IMR-90 (cell line): ENCODE measurements at regions not wholly inside any gene's neighbourhood (a gene's known extent, or its start where the extent isn't known, plus 50 kb on each side); places are given as distances from the start of the nearest gene placed in this dataset.

Source experiments
- ATAC-seq: fragments of 200-7000 bp; cut with Tn5 transposase; 2 replicates; pipeline ENCODE4 v1.9.1; 2020; ENCODE audit warnings: low read depth, mild to moderate bottlenecking, moderate library complexity
- BruUV-seq: library from RNA; stranded (reverse); fragments of 400-500 nt; replicated peaks from 2 replicates; lab custom pipeline; 2021; lab: Mats Ljungman, UMichigan
- CTCF ChIA-PET: fragments of 300-600 bp; formaldehyde crosslinking; extraction: SDS; loops from one replicate; lab custom pipeline; 2021; ENCODE audit warnings: antibody characterized with exemption; lab: Yijun Ruan, JAX
- POLR2A ChIA-PET: fragments of 300-600 bp; sonication (Branson Sonifier 250); formaldehyde crosslinking; loops from one replicate; lab custom pipeline; 2022; ENCODE audit warnings: antibody characterized with exemption; ENCODE audit not compliant: unreplicated experiment; lab: Charles Lee
- DNase-seq: peaks from one replicate; pipeline ENCODE4 v3.0.0; 2013
- H2AFZ ChIP-seq: replicated peaks from 2 replicates; pipeline ENCODE3; 2013; ENCODE audit warnings: low read length, mild to moderate bottlenecking; ENCODE audit not compliant: poor library complexity
- H2AK5ac ChIP-seq: 2 replicates; pipeline ENCODE4 v1.6.1; 2013; ENCODE audit warnings: low read depth, low read length, inconsistent platforms
- H2AK9ac ChIP-seq: replicated peaks from 2 replicates; pipeline ENCODE3; 2013; ENCODE audit warnings: mild to moderate bottlenecking, low read depth, low read length, moderate library complexity; ENCODE audit not compliant: poor library complexity
- H2BK120ac ChIP-seq: 2 replicates; pipeline ENCODE4 v1.6.1; 2013; ENCODE audit warnings: low read depth, low read length, inconsistent platforms
- H2BK15ac ChIP-seq: 3 replicates; pipeline ENCODE4 v1.6.1; 2013; ENCODE audit warnings: low read depth, low read length, inconsistent platforms
- H2BK20ac ChIP-seq: 2 replicates; pipeline ENCODE4 v1.6.1; 2013; ENCODE audit warnings: low read depth, mild to moderate bottlenecking, inconsistent platforms, low read length, moderate library complexity
- H2BK5ac ChIP-seq: 2 replicates; pipeline ENCODE4 v1.6.1; 2013; ENCODE audit warnings: mild to moderate bottlenecking, low read depth, low read length, inconsistent platforms; ENCODE audit not compliant: poor library complexity, severe bottlenecking
- H3K14ac ChIP-seq: replicated peaks from 2 replicates; pipeline ENCODE4 v1.6.1; 2013; ENCODE audit warnings: low read depth, low read length, inconsistent platforms
- H3K18ac ChIP-seq: 2 replicates; pipeline ENCODE4 v1.6.1; 2013; ENCODE audit warnings: low read depth, low read length, control low read depth
- H3K23ac ChIP-seq: 2 replicates; pipeline ENCODE4 v1.6.1; 2013; ENCODE audit warnings: low read depth, low read length, inconsistent platforms
- H3K27ac ChIP-seq: 2 replicates; pipeline ENCODE4 v1.5.1; 2013; ENCODE audit warnings: mild to moderate bottlenecking, control low read depth, low read length; ENCODE audit not compliant: insufficient read depth
- H3K27me3 ChIP-seq: 2 replicates; pipeline ENCODE4 v1.6.1; 2013; ENCODE audit warnings: low read length; ENCODE audit not compliant: control insufficient read depth, insufficient read depth
- H3K36me3 ChIP-seq: 2 replicates; pipeline ENCODE4 v1.6.1; 2013; ENCODE audit warnings: low read length, mixed read lengths; ENCODE audit not compliant: control insufficient read depth, insufficient read depth
- H3K4ac ChIP-seq: 2 replicates; pipeline ENCODE4 v1.6.1; 2013; ENCODE audit warnings: low read depth, low read length, inconsistent platforms
- H3K4me1 ChIP-seq: 2 replicates; pipeline ENCODE4 v1.6.1; 2013; ENCODE audit warnings: low read length, mixed read lengths; ENCODE audit not compliant: control insufficient read depth, insufficient read depth
- H3K4me2 ChIP-seq: 2 replicates; pipeline ENCODE4 v1.6.1; 2013; ENCODE audit warnings: low read depth, mild to moderate bottlenecking, control low read depth, low read length, moderate library complexity
- H3K4me3 ChIP-seq: 2 replicates; pipeline ENCODE4 v1.5.1; 2013; ENCODE audit warnings: low read depth, mild to moderate bottlenecking, control low read depth, low read length, moderate library complexity; ENCODE audit not compliant: insufficient read depth
- H3K56ac ChIP-seq: 2 replicates; pipeline ENCODE4 v1.6.1; 2013; ENCODE audit warnings: low read length, inconsistent platforms; ENCODE audit not compliant: insufficient read depth; ENCODE audit errors: extremely low read depth
- H3K79me1 ChIP-seq, 2 experiments: 2 replicates each; pipeline ENCODE4 v1.6.1; 2013; ENCODE audit warnings: low read length in 2 of 2, inconsistent platforms in 1 of 2, low read depth in 1 of 2
- H3K9ac ChIP-seq: 2 replicates; pipeline ENCODE4 v1.6.1; 2013; ENCODE audit warnings: low read depth, low read length, control low read depth
- H3K9me1 ChIP-seq: 2 replicates; pipeline ENCODE4 v1.6.1; 2013; ENCODE audit warnings: low read length, inconsistent platforms; ENCODE audit not compliant: insufficient read depth
- H3K9me3 ChIP-seq: 2 replicates; pipeline ENCODE4 v1.6.1; 2013; ENCODE audit warnings: low read length; ENCODE audit not compliant: control insufficient read depth, insufficient read depth
- H4K20me1 ChIP-seq: 2 replicates; pipeline ENCODE4 v1.6.1; 2013; ENCODE audit warnings: low read length, inconsistent platforms; ENCODE audit not compliant: insufficient read depth
- H4K5ac ChIP-seq: 2 replicates; pipeline ENCODE4 v1.6.1; 2013; ENCODE audit warnings: mild to moderate bottlenecking, low read depth, low read length, control low read depth
- H4K8ac ChIP-seq, 2 experiments: 2 replicates each; pipeline ENCODE4 v1.6.1; 2013; ENCODE audit warnings: low read depth in 2 of 2, low read length in 2 of 2, control low read depth in 1 of 2, inconsistent platforms in 1 of 2
- H4K91ac ChIP-seq: 2 replicates; pipeline ENCODE4 v1.6.1; 2013; ENCODE audit warnings: low read depth, low read length, inconsistent platforms; ENCODE audit not compliant: insufficient read depth
- NFE2L2 ChIP-seq: fragments of 150-350 bp; IDR thresholded peaks from 2 replicates; pipeline ENCODE4 v1.6.1; 2016; ENCODE audit warnings: low read depth, mild to moderate bottlenecking, low read length
- WGBS, 2 experiments: methylation state at CpG; one replicate each; pipeline versions ENCODE4 v1.1.5 to v1.1.7; 2013; ENCODE audit warnings: missing lambda C conversion rate in 2 of 2; ENCODE audit not compliant: insufficient read length in 1 of 2; ENCODE audit errors: extremely low coverage in 2 of 2; 5-methylcytosine and 5-hydroxymethylcytosine counted together
- dilution Hi-C: fragments of 300-500 bp; cut with HindIII; formaldehyde crosslinking; loops from one replicate; pipeline ENCODE4 v1.14.3; 2018; ENCODE audit warnings: low sequenced_read_pairs; ENCODE audit not compliant: unreplicated experiment
- in situ Hi-C: fragments of 300-500 bp; cut with MboI; formaldehyde crosslinking; loops from 3 replicates; pipeline ENCODE4 v1.14.3; 2019; ENCODE audit warnings: low sequenced_read_pairs, inconsistent platforms, mixed read lengths
- intact Hi-C: fragments of 100-400 bp; cut with micrococcal nuclease; formaldehyde crosslinking; loops from 2 replicates; pipeline ENCODE4 v1.10.0; 2022

DNA sequence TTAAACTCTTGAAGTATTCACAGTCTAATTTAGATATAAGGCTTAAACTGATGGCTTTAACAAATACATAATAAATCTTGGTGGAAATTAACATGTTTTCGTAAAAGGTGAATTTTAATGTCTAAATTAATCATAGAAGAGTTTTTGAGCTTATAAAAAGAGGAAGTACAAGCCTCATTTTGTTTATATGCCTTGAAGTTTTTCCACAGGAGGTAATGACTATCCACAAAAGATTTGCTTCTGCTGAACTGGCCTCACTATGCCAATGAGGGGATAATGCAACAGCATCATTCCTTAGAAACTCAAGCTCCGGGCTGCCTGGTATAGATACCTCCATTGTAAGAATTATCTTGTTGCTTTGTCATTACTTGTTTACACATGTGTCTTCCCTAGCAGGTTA lies 175.6 kb downstream of the DUSP6 start:
- Histone ChIP-seq H3K79me1 (no peaks in the 10 kb centered on the region), H2BK15ac (no peak overlapping the region), H2BK20ac (no peak overlapping the region), H3K9me1 (no peaks in the 10 kb centered on the region), H3K27me3 (no peaks in the 10 kb centered on the region), H3K18ac (no peak overlapping the region), H3K23ac (no peak overlapping the region), H3K56ac (no peak overlapping the region), H4K91ac (no peak overlapping the region), H3K4me2 (no peak overlapping the region), H4K5ac (no peak overlapping the region), H3K9me3 (peaks cover 3% of the 10 kb centered on the region; the same call in 1 of the 2 replicates), H3K4me1 (no peaks in the 10 kb centered on the region), H3K14ac (no peak overlapping the region), H2AK9ac (no peak overlapping the region), H4K8ac (no peak overlapping the region), H2AK5ac (no peak overlapping the region), H4K20me1 (no peaks in the 10 kb centered on the region), H2BK120ac (no peak overlapping the region), H3K27ac (no peak overlapping the region), H3K9ac (no peak overlapping the region), H3K4me3 (no peak overlapping the region), H2AFZ (no peak overlapping the region), H3K4ac (no peak overlapping the region), H2BK5ac (no peak overlapping the region), H3K36me3 (no peaks in the 10 kb centered on the region)
- intact Hi-C loops (no loop called here), dilution Hi-C loops (no loop called here), in situ Hi-C loops (no loop called here)
- DNase-seq (no peak), ATAC-seq (no peak)
- TF ChIP-seq NFE2L2 = no peak
- no TSS peak for BruUV-seq
- POLR2A ChIA-PET = interaction anchor here (0.6 kb wide), 1 partner anchor 49 kb away, joined by 3 read pairs; no protein-coding TSS in a partner anchor
- CTCF ChIA-PET = no interaction called here
- no CpG with 5 or more reads among the region's 2 CpGs for WGBS, 2 experiments
